ENCODE measurements at regions not wholly inside any gene's neighbourhood (a gene's known extent, or its start where the extent isn't known, plus 50 kb on each side); places are given as distances from the start of the nearest gene placed in this dataset.

DNA sequence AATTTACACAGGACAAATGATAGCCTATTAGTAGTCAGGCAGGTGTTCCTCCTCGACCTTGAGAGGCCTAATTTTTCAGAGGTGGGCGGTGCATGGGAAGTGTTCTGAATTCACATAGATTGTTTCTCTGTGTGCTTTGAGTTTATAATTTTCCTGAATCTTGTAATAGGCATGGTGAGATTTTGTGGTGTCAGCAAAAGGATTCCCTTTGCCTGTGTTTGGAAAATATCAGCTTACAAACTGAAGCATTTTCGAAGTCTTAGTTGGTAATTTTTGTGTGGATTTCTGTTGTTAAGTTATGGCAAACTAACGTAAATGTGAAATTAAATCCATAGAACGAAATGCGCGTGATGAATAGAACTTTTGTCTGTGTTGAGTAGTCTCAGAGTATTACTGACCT, 194.0 kb upstream of the RBMS1 start:
- no peaks in the 10 kb centered on the region for H3K36me3 Mint-ChIP-seq (ENCODE audit: insufficient read depth)
- H3K27ac Mint-ChIP-seq, result no peak overlapping the region
- H3K9me3 Mint-ChIP-seq (ENCODE audit: low read depth), result peaks cover 4% of the 10 kb centered on the region
- DNase-seq (ENCODE audit: low spot score, unreplicated experiment), result no peak
- H3K4me1 Mint-ChIP-seq (ENCODE audit: low read depth), result peaks cover 8% of the 10 kb centered on the region
- no peak overlapping the region for H3K4me3 Mint-ChIP-seq (ENCODE audit: low read depth)
- TF ChIP-seq, protein P1, sequence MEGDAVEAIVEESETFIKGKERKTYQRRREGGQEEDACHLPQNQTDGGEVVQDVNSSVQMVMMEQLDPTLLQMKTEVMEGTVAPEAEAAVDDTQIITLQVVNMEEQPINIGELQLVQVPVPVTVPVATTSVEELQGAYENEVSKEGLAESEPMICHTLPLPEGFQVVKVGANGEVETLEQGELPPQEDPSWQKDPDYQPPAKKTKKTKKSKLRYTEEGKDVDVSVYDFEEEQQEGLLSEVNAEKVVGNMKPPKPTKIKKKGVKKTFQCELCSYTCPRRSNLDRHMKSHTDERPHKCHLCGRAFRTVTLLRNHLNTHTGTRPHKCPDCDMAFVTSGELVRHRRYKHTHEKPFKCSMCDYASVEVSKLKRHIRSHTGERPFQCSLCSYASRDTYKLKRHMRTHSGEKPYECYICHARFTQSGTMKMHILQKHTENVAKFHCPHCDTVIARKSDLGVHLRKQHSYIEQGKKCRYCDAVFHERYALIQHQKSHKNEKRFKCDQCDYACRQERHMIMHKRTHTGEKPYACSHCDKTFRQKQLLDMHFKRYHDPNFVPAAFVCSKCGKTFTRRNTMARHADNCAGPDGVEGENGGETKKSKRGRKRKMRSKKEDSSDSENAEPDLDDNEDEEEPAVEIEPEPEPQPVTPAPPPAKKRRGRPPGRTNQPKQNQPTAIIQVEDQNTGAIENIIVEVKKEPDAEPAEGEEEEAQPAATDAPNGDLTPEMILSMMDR (IDR thresholded peaks at IDR 0.05; ENCODE audit: unreplicated experiment), result no peak
- H3K27me3 Mint-ChIP-seq, result peaks cover 3% of the 10 kb centered on the region

GRCh38 chr2:160689441-160689840, 195.8 kb upstream of the RBMS1 start:
- Mint-ChIP-seq H3K4me3 (ENCODE audit: low read depth) (no peak overlapping the region), H3K9me3 (ENCODE audit: low read depth) (peaks cover 4% of the 10 kb centered on the region), H3K36me3 (ENCODE audit: insufficient read depth) (no peaks in the 10 kb centered on the region), H3K27me3 (peaks cover 3% of the 10 kb centered on the region), H3K27ac (no peak overlapping the region), H3K4me1 (ENCODE audit: low read depth) (peaks cover 8% of the 10 kb centered on the region)
- DNase-seq (ENCODE audit: low spot score, unreplicated experiment), result no peak
- TF ChIP-seq, protein P1 (IDR thresholded peaks at IDR 0.05; ENCODE audit: unreplicated experiment), result no peak

GRCh38 chr2:160694221-160694620, 200.6 kb upstream of the RBMS1 start:
- TF ChIP-seq, protein P1 (IDR thresholded peaks at IDR 0.05; ENCODE audit: unreplicated experiment), result no peak
- peaks cover 3% of the 10 kb centered on the region for H3K27me3 Mint-ChIP-seq
- no peaks in the 10 kb centered on the region for H3K4me1 Mint-ChIP-seq (ENCODE audit: low read depth)
- H3K36me3 Mint-ChIP-seq (ENCODE audit: insufficient read depth), result no peaks in the 10 kb centered on the region
- H3K4me3 Mint-ChIP-seq (ENCODE audit: low read depth), result no peak overlapping the region
- no peak overlapping the region for H3K27ac Mint-ChIP-seq
- no peak for DNase-seq (ENCODE audit: low spot score, unreplicated experiment)
- H3K9me3 Mint-ChIP-seq (ENCODE audit: low read depth), result peaks cover 4% of the 10 kb centered on the region

DNA sequence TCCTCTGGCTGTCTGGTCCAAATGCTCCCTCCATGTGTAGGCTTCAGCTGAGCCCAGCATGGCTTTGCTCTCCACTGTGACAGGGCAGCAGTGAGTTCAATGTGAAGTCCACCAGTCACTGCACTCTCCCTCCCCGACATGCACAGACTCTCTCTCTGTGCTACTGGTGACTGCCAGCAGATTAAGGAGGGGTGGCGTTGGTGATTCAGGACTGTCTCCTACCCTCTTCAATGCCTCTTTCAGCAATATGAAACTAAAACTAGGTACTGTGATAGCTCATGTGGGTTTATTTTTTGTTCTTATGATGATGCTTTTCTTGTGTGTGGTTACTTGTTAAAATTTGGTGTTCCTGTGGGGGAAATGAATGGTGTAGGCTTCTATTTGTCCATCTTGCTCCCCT, 201.0 kb upstream of the RBMS1 start:
- TF ChIP-seq, protein P1 (IDR thresholded peaks at IDR 0.05; ENCODE audit: unreplicated experiment), result no peak
- peaks cover 4% of the 10 kb centered on the region for H3K9me3 Mint-ChIP-seq (ENCODE audit: low read depth)
- DNase-seq (ENCODE audit: low spot score, unreplicated experiment), result no peak
- H3K4me3 Mint-ChIP-seq (ENCODE audit: low read depth), result no peak overlapping the region
- H3K36me3 Mint-ChIP-seq (ENCODE audit: insufficient read depth), result no peaks in the 10 kb centered on the region
- H3K4me1 Mint-ChIP-seq (ENCODE audit: low read depth), result no peaks in the 10 kb centered on the region
- H3K27me3 Mint-ChIP-seq, result peaks cover 3% of the 10 kb centered on the region
- no peak overlapping the region for H3K27ac Mint-ChIP-seq

DNA sequence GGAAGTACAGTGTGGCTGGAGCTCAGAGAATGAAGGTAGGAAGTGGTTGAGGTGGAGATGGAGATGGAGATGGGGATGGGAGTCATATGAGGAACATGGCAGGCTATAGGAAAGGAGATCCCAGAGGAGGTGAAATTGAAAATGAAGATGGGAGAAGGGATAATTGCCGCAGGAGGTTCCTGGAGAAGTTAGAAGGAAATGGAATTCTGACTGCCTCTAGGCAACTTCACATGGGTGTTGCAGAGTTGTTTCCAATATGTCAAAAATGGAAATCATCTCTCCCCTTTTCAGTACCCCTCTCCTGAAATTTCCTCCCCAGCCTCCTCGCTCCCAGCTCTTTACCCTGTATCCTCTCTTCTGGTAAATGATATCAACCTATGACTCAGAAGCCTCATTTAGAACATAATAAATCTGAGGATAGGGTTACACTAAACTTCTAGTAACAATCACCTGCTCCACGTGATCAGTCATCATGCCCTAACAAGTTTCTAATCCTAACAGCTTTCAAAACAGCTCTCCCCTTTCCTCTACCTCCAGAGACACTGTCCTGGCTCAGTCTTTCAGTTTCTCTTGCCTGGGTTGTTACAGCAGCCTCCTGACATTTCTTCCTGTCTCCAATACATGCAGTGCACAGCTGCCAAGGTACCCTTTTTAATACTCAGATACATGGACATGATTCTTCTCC, 201.9 kb upstream of the RBMS1 start:
- Mint-ChIP-seq H3K4me1 (ENCODE audit: low read depth) (no peaks in the 10 kb centered on the region), H3K27ac (no peak overlapping the region), H3K9me3 (ENCODE audit: low read depth) (peaks cover 2% of the 10 kb centered on the region), H3K27me3 (peaks cover 1% of the 10 kb centered on the region), H3K36me3 (ENCODE audit: insufficient read depth) (no peaks in the 10 kb centered on the region), H3K4me3 (ENCODE audit: low read depth) (no peak overlapping the region)
- no peak for DNase-seq (ENCODE audit: low spot score, unreplicated experiment)
- TF ChIP-seq, protein P1 (IDR thresholded peaks at IDR 0.05; ENCODE audit: unreplicated experiment), result no peak
